A549 (cell line): ENCODE measurements at regions not wholly inside any gene's neighbourhood (a gene's known extent, or its start where the extent isn't known, plus 50 kb on each side); places are given as distances from the start of the nearest gene placed in this dataset.

Experiments
- ATAC-seq, 2 experiments: fragments of 200-7000 bp in 1 of 2; fragments of >200 bp in 1 of 2; cut with Nextera tagmentation in 1 of 2; cut with Tn5 transposase in 1 of 2; 3 replicates each; pipeline versions ENCODE4 v1.8.0 to v1.9.1; 2018 to 2020; ENCODE audit warnings: mild to moderate bottlenecking in 1 of 2, moderate library complexity in 1 of 2
- CTCF ChIA-PET: fragments of 300-600 bp; sonication (Branson Sonifier 250); formaldehyde crosslinking; extraction: SDS; loops from one replicate; lab custom pipeline; 2021; ENCODE audit warnings: antibody characterized with exemption, inconsistent platforms; lab: Yijun Ruan, JAX
- POLR2A ChIA-PET: fragments of 350-600 bp; formaldehyde crosslinking; extraction: SDS; loops from one replicate; lab custom pipeline; 2021; ENCODE audit warnings: antibody characterized with exemption, inconsistent platforms; lab: Yijun Ruan, JAX
- DNase-seq, 2 experiments: peaks; one replicate each; pipeline versions ENCODE4 v3.0.0 to v3.0.0-alpha.2; 2011 to 2016; ENCODE audit warnings: low read depth in 1 of 2, low spot score in 1 of 2
- FAIRE-seq: peaks from 2 replicates; lab custom pipeline; 2011; peaks lifted over from hg19 to GRCh38; lab: Jason Lieb, UNC
- H3K27ac ChIP-seq, 2 experiments: fragments of >200 bp; sonication (Bioruptor Twin); formaldehyde crosslinking; 3 replicates each; pipeline ENCODE4 v1.5.1; 2016 to 2017
- H3K4me1 ChIP-seq: fragments of >200 bp; sonication (Bioruptor Twin); formaldehyde crosslinking; 3 replicates; pipeline ENCODE4 v1.6.1; 2016
- H3K4me2 ChIP-seq: fragments of >200 bp; sonication (Bioruptor Twin); formaldehyde crosslinking; 3 replicates; pipeline ENCODE4 v1.6.1; 2016
- H3K4me3 ChIP-seq: fragments of >200 bp; sonication (Bioruptor Twin); formaldehyde crosslinking; 3 replicates; pipeline ENCODE4 v1.5.1; 2016
- H3K9me3 ChIP-seq: fragments of >200 bp; sonication (Bioruptor Twin); formaldehyde crosslinking; 3 replicates; pipeline ENCODE4 v1.6.1; 2016
- CBX2 ChIP-seq: fragments of 200-600 bp; sonication (generic); IDR thresholded peaks from 2 replicates; pipeline ENCODE4 v1.6.1; 2016; ENCODE audit warnings: low read depth, mild to moderate bottlenecking, borderline replicate concordance
- CEBPB ChIP-seq, 2 experiments: fragments of >200 bp in 1 of 2; sonication (Bioruptor Twin) in 1 of 2; formaldehyde crosslinking in 1 of 2; IDR thresholded peaks; 2 replicates each; pipeline ENCODE4 v1.6.1; 2012 to 2016
- CHD2 ChIP-seq: fragments of 150-350 bp; IDR thresholded peaks from 2 replicates; pipeline ENCODE4 v1.6.1; 2014; ENCODE audit warnings: low read length; ENCODE audit not compliant: partially characterized antibody
- EHF ChIP-seq: fragments of 250-450 bp; sonication (Bioruptor Pico); IDR thresholded peaks from 2 replicates; pipeline ENCODE4 v1.5.0; 2020; ENCODE audit warnings: mild to moderate bottlenecking
- EP300 ChIP-seq, 2 experiments: fragments of >200 bp; sonication (Bioruptor Twin); formaldehyde crosslinking; IDR thresholded peaks; 2 replicates in 1 of 2; 3 replicates in 1 of 2; pipeline ENCODE4 v1.6.1; 2016 to 2017
- ESRRA ChIP-seq: fragments of 150-350 bp; IDR thresholded peaks from 2 replicates; pipeline ENCODE4 v1.6.1; 2014; ENCODE audit warnings: mild to moderate bottlenecking, low read length, borderline replicate concordance
- JUNB ChIP-seq: fragments of >200 bp; sonication (Bioruptor Twin); formaldehyde crosslinking; IDR thresholded peaks from 2 replicates; pipeline ENCODE4 v1.6.1; 2016
- MYC ChIP-seq: IDR thresholded peaks from 2 replicates; pipeline ENCODE4 v1.6.1; 2012; ENCODE audit warnings: mild to moderate bottlenecking, inconsistent platforms, low read length, improper control_type of control experiment, borderline replicate concordance
- NPAS2 ChIP-seq: fragments of 250-450 bp; sonication (Bioruptor Pico); IDR thresholded peaks from 2 replicates; pipeline ENCODE4 v1.8.0; 2022; ENCODE audit warnings: mild to moderate bottlenecking, moderate library complexity, borderline replicate concordance
- POLR2A ChIP-seq: IDR thresholded peaks from 2 replicates; pipeline ENCODE4 v1.6.1; 2012; ENCODE audit warnings: mild to moderate bottlenecking, low read length
- RAD21 ChIP-seq, 2 experiments: fragments of >200 bp in 1 of 2; sonication (Bioruptor Twin) in 1 of 2; formaldehyde crosslinking in 1 of 2; IDR thresholded peaks in 1 of 2; conservative IDR thresholded peaks in 1 of 2; 2 replicates in 1 of 2; 3 replicates in 1 of 2; pipeline ENCODE4 v1.6.1; 2012 to 2018; ENCODE audit warnings: inconsistent platforms in 1 of 2
- RCOR1 ChIP-seq: fragments of 150-350 bp; IDR thresholded peaks from 2 replicates; pipeline ENCODE4 v1.6.1; 2014; ENCODE audit warnings: antibody characterized with exemption, low read length, low read depth
- RFX5 ChIP-seq: fragments of 450-650 bp; IDR thresholded peaks from 2 replicates; pipeline ENCODE4 v1.7.1; 2014; ENCODE audit warnings: antibody characterized with exemption, mild to moderate bottlenecking, moderate library complexity
- TFCP2L1 ChIP-seq: fragments of 250-450 bp; sonication (Bioruptor Pico); IDR thresholded peaks from 2 replicates; pipeline ENCODE4 v1.5.0; 2021; ENCODE audit warnings: mild to moderate bottlenecking
- TP53 ChIP-seq: fragments of 250-450 bp; sonication (Bioruptor Pico); IDR thresholded peaks from 2 replicates; pipeline ENCODE4 v1.5.0; 2021; ENCODE audit warnings: mild to moderate bottlenecking, moderate library complexity
- ZSCAN20 ChIP-seq: fragments of 250-450 bp; sonication (Bioruptor Pico); IDR thresholded peaks from 2 replicates; pipeline ENCODE4 v1.8.0; 2022; ENCODE audit warnings: mild to moderate bottlenecking, moderate library complexity
- WGBS: methylation state at CpG from one replicate; pipeline ENCODE4 v1.1.6; 2017; ENCODE audit errors: missing lambda C conversion rate; 5-methylcytosine and 5-hydroxymethylcytosine counted together
- TF ChIP-seq, protein P1 (sequence below): fragments of >200 bp; sonication (Bioruptor Twin); formaldehyde crosslinking; IDR thresholded peaks from 3 replicates; pipeline ENCODE4 v1.5.1; 2016
- TF ChIP-seq, protein P2 (sequence below): fragments of 250-450 bp; sonication (Bioruptor Pico); IDR thresholded peaks from 2 replicates; pipeline ENCODE4 v1.5.0; 2020; ENCODE audit warnings: low read depth, mild to moderate bottlenecking, moderate library complexity
- TF ChIP-seq, protein P3 (sequence below): IDR thresholded peaks from 2 replicates; pipeline ENCODE4 v1.6.1; 2012; ENCODE audit warnings: low read depth, borderline replicate concordance
- TF ChIP-seq, protein P4 (sequence below): fragments of 150-350 bp; IDR thresholded peaks from 2 replicates; pipeline ENCODE4 v1.6.1; 2014; ENCODE audit warnings: low read depth, mild to moderate bottlenecking, low read length

DNA sequence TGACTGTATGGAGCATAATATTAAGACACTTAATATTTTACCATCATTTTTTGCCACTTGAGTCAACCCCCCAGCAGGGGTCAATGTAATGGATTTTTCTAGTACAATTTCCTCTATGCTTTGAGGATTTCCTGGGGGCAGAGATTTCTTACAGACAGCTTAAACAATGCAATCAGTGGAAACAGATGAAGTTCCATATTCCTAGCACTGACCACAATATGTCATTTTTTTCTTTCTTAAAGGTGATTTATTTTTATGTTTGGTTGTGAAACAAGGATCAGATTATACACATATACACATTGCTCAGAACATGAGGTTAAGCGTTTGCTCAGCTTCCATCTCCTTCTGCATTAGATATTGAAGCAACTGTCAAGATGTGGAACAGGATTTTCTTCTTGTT lies 82.0 kb upstream of the ID4 start:
- ATAC-seq, result no peak

DNA sequence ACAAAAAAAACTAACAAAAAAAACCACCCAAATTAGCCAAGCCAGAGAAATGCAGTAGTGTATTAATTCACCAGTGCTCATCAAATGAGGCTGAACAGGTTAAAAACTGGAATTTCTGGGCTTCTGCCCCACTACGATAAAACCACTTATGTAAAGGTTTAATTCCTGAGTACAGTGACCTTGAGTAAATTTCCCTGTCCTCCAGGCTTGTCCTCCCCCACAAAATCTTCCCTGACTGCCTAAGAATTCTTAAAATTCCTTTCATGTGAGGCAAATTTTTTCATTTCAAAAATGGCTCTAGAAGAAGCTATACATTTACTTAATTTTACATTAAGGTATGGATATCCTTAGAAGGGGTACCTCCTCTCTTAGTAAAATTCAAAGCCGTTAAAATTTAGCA lies 80.1 kb upstream of the ID4 start:
- ChIA-PET CTCF (no interaction called here), POLR2A (no interaction called here)
- Histone ChIP-seq H3K27ac (peak overlapping the region; percentile 53 to 59; a peak in 4 of 6 replicates), H3K4me2 (peak overlapping the region; percentile 49), H3K4me1 (peaks cover 38% of the 10 kb centered on the region), H3K9me3 (no peaks in the 10 kb centered on the region), H3K4me3 (no peak overlapping the region)
- WGBS, result 47% methylated on average over 2 of the region's 2 CpGs
- FAIRE-seq, result no peak
- TF ChIP-seq TFCP2L1 (CRISPR knock-in tag) (no peak), EP300 (IDR thresholded peaks at IDR 0.05) (no peak), MYC (no peak), EHF (CRISPR knock-in tag) (no peak), RAD21 (conservative IDR thresholded peaks at IDR 0.05 in 1 of 2, IDR thresholded peaks at IDR 0.05 in 1 of 2) (no peak), CBX2 (no peak), NPAS2 (CRISPR knock-in tag) (no peak), CEBPB (IDR thresholded peaks at IDR 0.05) (no peak), ZSCAN20 (no peak), RFX5 (no peak), JUNB (no peak), CHD2 (no peak), POLR2A (no peak), ESRRA (no peak)
- TF ChIP-seq, protein P1, sequence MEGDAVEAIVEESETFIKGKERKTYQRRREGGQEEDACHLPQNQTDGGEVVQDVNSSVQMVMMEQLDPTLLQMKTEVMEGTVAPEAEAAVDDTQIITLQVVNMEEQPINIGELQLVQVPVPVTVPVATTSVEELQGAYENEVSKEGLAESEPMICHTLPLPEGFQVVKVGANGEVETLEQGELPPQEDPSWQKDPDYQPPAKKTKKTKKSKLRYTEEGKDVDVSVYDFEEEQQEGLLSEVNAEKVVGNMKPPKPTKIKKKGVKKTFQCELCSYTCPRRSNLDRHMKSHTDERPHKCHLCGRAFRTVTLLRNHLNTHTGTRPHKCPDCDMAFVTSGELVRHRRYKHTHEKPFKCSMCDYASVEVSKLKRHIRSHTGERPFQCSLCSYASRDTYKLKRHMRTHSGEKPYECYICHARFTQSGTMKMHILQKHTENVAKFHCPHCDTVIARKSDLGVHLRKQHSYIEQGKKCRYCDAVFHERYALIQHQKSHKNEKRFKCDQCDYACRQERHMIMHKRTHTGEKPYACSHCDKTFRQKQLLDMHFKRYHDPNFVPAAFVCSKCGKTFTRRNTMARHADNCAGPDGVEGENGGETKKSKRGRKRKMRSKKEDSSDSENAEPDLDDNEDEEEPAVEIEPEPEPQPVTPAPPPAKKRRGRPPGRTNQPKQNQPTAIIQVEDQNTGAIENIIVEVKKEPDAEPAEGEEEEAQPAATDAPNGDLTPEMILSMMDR, result no peak
- TF ChIP-seq, protein P2, sequence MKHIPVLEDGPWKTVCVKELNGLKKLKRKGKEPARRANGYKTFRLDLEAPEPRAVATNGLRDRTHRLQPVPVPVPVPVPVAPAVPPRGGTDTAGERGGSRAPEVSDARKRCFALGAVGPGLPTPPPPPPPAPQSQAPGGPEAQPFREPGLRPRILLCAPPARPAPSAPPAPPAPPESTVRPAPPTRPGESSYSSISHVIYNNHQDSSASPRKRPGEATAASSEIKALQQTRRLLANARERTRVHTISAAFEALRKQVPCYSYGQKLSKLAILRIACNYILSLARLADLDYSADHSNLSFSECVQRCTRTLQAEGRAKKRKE, result no peak
- TF ChIP-seq, protein P3, sequence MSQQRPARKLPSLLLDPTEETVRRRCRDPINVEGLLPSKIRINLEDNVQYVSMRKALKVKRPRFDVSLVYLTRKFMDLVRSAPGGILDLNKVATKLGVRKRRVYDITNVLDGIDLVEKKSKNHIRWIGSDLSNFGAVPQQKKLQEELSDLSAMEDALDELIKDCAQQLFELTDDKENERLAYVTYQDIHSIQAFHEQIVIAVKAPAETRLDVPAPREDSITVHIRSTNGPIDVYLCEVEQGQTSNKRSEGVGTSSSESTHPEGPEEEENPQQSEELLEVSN, result no peak
- TF ChIP-seq, protein P4, sequence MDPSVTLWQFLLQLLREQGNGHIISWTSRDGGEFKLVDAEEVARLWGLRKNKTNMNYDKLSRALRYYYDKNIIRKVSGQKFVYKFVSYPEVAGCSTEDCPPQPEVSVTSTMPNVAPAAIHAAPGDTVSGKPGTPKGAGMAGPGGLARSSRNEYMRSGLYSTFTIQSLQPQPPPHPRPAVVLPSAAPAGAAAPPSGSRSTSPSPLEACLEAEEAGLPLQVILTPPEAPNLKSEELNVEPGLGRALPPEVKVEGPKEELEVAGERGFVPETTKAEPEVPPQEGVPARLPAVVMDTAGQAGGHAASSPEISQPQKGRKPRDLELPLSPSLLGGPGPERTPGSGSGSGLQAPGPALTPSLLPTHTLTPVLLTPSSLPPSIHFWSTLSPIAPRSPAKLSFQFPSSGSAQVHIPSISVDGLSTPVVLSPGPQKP, result no peak
- no peak for DNase-seq
- no peak; a peak in 1 of 6 replicates for ATAC-seq

More for the DNA sequence above, 82.0 kb upstream of the ID4 start:
- H3K27ac ChIP-seq, result no peak overlapping the region
- 71% methylated on average over 1 of the region's 1 CpG for WGBS
- TF ChIP-seq RCOR1 (no peak), JUNB (no peak)
- TF ChIP-seq, all 56 proteins: peak for 0
- FAIRE-seq, result no peak
- ChIA-PET POLR2A (no interaction called here), CTCF (no interaction called here)
- DNase-seq, result no peak
- no peak overlapping the region for H3K4me2 ChIP-seq
- no peak overlapping the region for H3K4me3 ChIP-seq
- no peaks in the 10 kb centered on the region for H3K9me3 ChIP-seq
- peaks cover 43% of the 10 kb centered on the region for H3K4me1 ChIP-seq

DNA sequence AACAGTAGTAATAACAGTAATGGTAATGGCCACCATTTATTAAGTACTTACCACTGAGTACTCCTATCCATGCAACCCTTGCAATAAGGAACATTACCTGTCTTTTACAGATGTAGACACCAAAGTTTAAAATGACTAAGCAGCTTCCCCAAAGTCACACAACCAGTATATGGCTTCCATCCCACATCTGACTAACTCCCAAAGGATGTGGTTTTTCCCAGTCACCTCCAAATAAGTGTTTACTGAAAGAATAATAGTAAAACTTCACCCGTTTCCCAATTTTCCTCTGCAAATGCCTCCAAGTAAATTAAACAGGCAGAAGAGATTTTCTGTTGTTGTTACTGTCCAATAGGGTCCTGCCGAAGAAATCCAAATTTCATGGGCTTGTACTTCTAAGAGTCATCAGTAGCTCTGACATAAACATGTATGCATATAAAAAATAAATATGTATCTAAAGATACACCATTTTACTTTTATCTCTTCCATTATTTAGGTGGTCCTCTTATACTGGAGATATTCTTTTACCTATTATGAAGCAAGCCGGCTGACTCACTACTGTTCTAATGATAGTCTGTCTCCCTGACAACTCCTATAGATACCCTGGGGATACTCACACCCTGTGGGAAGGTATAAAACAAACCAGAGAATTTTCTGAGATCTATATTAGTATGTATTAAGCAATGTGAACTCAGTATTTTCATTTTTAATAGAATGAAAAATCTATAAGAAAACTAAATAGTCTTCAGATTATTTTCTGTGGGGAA lies 77.9 kb upstream of the ID4 start:
- no peaks in the 10 kb centered on the region for H3K9me3 ChIP-seq
- FAIRE-seq, result no peak
- 0 out of 4 replicates have a peak, but pooled peaks of 1 of the 2 experiments have one; percentile 5 for TF ChIP-seq CEBPB (IDR thresholded peaks at IDR 0.05)
- TF ChIP-seq TP53 (CRISPR knock-in tag), result no peak
- 0 out of 2 replicates have a peak, but pooled peaks have one; percentile 13 for TF ChIP-seq JUNB
- TF ChIP-seq, all 56 proteins: peak for 2
- WGBS, result 51% methylated on average over 3 of the region's 3 CpGs
- POLR2A ChIA-PET, result no interaction called here
- no peak overlapping the region for H3K4me3 ChIP-seq
- peaks cover 38% of the 10 kb centered on the region for H3K4me1 ChIP-seq
- H3K27ac ChIP-seq, result peak overlapping the region in 1 of 2 experiments; percentile 59; a peak in 3 of 6 replicates
- peak in 1 of 2 experiments; percentile 11 for DNase-seq
- peak overlapping the region; percentile 49 for H3K4me2 ChIP-seq
- ATAC-seq, result peak; percentile 54 to 55; a peak in 3 of 6 replicates
- CTCF ChIA-PET, result no interaction called here
